SK-N-SH (cell line): ENCODE measurements at regions not wholly inside any gene's neighbourhood (a gene's known extent, or its start where the extent isn't known, plus 50 kb on each side); places are given as distances from the start of the nearest gene placed in this dataset.

Experiments
- CTCF ChIA-PET: fragments of 300-600, 350-600 bp; formaldehyde crosslinking; extraction: SDS; loops from one replicate; lab custom pipeline; 2021; lab: Yijun Ruan, JAX
- POLR2A ChIA-PET: fragments of 350-600 bp; sonication (Branson Sonifier 250); formaldehyde crosslinking; extraction: SDS; loops from one replicate; lab custom pipeline; 2020; ENCODE audit warnings: antibody characterized with exemption, inconsistent platforms; lab: Yijun Ruan, JAX
- DNase-seq: peaks from one replicate; pipeline ENCODE4 v3.0.0; 2012
- H2AFZ ChIP-seq: fragments of 200-600 bp; sonication (generic); 2 replicates; pipeline ENCODE4 v1.8.1; 2016; ENCODE audit warnings: antibody characterized with exemption, mild to moderate bottlenecking, low read depth
- H3F3A ChIP-seq: fragments of 200-600 bp; sonication (generic); replicated peaks from 2 replicates; pipeline ENCODE3; 2016; ENCODE audit warnings: antibody characterized with exemption, mild to moderate bottlenecking; ENCODE audit not compliant: insufficient read depth
- H3K27ac ChIP-seq, 2 experiments: fragments of 200-500 bp in 1 of 2; fragments of 200-600 bp in 1 of 2; sonication (Bioruptor generic) in 1 of 2; sonication (generic), shearing (Covaris generic) in 1 of 2; 2 replicates each; pipeline versions ENCODE4 v1.5.1 to v1.6.1; 2014 to 2016; ENCODE audit warnings: low read depth in 2 of 2, inconsistent platforms in 1 of 2, low read length in 1 of 2, mild to moderate bottlenecking in 1 of 2, mixed read lengths in 1 of 2
- H3K27me3 ChIP-seq: fragments of 200-600 bp; sonication (generic), shearing (Covaris generic); 2 replicates; pipeline ENCODE4 v1.6.1; 2016; ENCODE audit warnings: mixed run types; ENCODE audit not compliant: insufficient read depth
- H3K36me3 ChIP-seq, 2 experiments: fragments of 200-500 bp in 1 of 2; fragments of 200-600 bp in 1 of 2; sonication (Bioruptor generic) in 1 of 2; sonication (generic) in 1 of 2; replicated peaks in 1 of 2; 2 replicates each; pipeline versions ENCODE3 to v1.5.1; 2014 to 2016; ENCODE audit warnings: low read length in 1 of 2, mild to moderate bottlenecking in 1 of 2; ENCODE audit not compliant: insufficient read depth in 2 of 2, control insufficient read depth in 1 of 2
- H3K4me1 ChIP-seq, 2 experiments: fragments of 200-500 bp in 1 of 2; fragments of 200-600 bp in 1 of 2; sonication (Bioruptor generic) in 1 of 2; sonication (generic), shearing (Covaris generic) in 1 of 2; 2 replicates each; pipeline versions ENCODE4 v1.5.1 to v1.6.1; 2014 to 2016; ENCODE audit warnings: low read depth in 1 of 2, low read length in 1 of 2, mixed run types in 1 of 2; ENCODE audit not compliant: insufficient read depth in 2 of 2, control insufficient read depth in 1 of 2
- H3K4me2 ChIP-seq: fragments of 200-600 bp; sonication (generic), shearing (Covaris generic); 2 replicates; pipeline ENCODE4 v1.6.1; 2017; ENCODE audit warnings: mixed run types
- H3K4me3 ChIP-seq, 2 experiments: fragments of 200-500 bp in 1 of 2; fragments of 200-600 bp in 1 of 2; sonication (Bioruptor generic) in 1 of 2; sonication (generic), shearing (Covaris generic) in 1 of 2; 2 replicates each; pipeline versions ENCODE4 v1.5.1 to v1.8.1; 2014 to 2016; ENCODE audit warnings: low read depth in 2 of 2, inconsistent platforms in 1 of 2, low read length in 1 of 2, mild to moderate bottlenecking in 1 of 2, mixed read lengths in 1 of 2, moderate library complexity in 1 of 2
- H3K79me2 ChIP-seq: fragments of 200-600 bp; sonication (generic); 2 replicates; pipeline ENCODE4 v1.8.1; 2017; ENCODE audit warnings: mild to moderate bottlenecking; ENCODE audit not compliant: insufficient read depth
- H3K9ac ChIP-seq: fragments of 200-600 bp; sonication (generic); 2 replicates; pipeline ENCODE4 v1.6.1; 2017; ENCODE audit warnings: mixed run types
- H3K9me2 ChIP-seq: fragments of 200-600 bp; sonication (generic); 2 replicates; pipeline ENCODE4 v1.6.1; 2017; ENCODE audit warnings: mixed run types
- H3K9me3 ChIP-seq: fragments of 200-600 bp; sonication (generic); 2 replicates; pipeline ENCODE4 v1.6.1; 2017; ENCODE audit warnings: mixed run types, mild to moderate bottlenecking, moderate library complexity
- H4K20me1 ChIP-seq: fragments of 200-600 bp; sonication (generic); 2 replicates; pipeline ENCODE4 v1.6.1; 2017; ENCODE audit warnings: mild to moderate bottlenecking, mixed run types; ENCODE audit not compliant: insufficient read depth
- CHD2 ChIP-seq: fragments of 150-350 bp; IDR thresholded peaks from 2 replicates; pipeline ENCODE4 v1.6.1; 2018; ENCODE audit warnings: low read length; ENCODE audit not compliant: partially characterized antibody
- CTCF ChIP-seq: fragments of 200-600 bp; sonication (generic); IDR thresholded peaks from 2 replicates; pipeline ENCODE4 v1.6.1; 2017; ENCODE audit warnings: antibody characterized with exemption, mild to moderate bottlenecking, moderate library complexity
- ELF1 ChIP-seq: IDR thresholded peaks from 2 replicates; pipeline ENCODE4 v1.4.0; 2012
- EP300 ChIP-seq, 2 experiments: IDR thresholded peaks; 2 replicates each; pipeline versions ENCODE4 v1.4.0 to v1.6.1; 2012; ENCODE audit warnings: borderline replicate concordance in 1 of 2, low read depth in 1 of 2, low read length in 1 of 2
- FOXJ3 ChIP-seq: sonication (generic); formaldehyde crosslinking; IDR thresholded peaks from 2 replicates; pipeline ENCODE4 v1.5.1; 2020; ENCODE audit warnings: mild to moderate bottlenecking, missing genetic modification reagents
- FOXM1 ChIP-seq: IDR thresholded peaks from 2 replicates; pipeline ENCODE4 v1.4.0; 2012; ENCODE audit warnings: low read depth, mild to moderate bottlenecking
- GATA2 ChIP-seq: sonication (generic); formaldehyde crosslinking; IDR thresholded peaks from 2 replicates; pipeline ENCODE4 v1.5.0; 2020; ENCODE audit warnings: mild to moderate bottlenecking, missing genetic modification reagents
- JUND ChIP-seq: IDR thresholded peaks from 2 replicates; pipeline ENCODE4 v1.4.0; 2012
- NFIC ChIP-seq: IDR thresholded peaks from 2 replicates; pipeline ENCODE4 v1.4.0; 2012; ENCODE audit warnings: borderline replicate concordance
- NRF1 ChIP-seq: IDR thresholded peaks from 2 replicates; pipeline ENCODE4 v1.6.1; 2012; ENCODE audit warnings: low read depth, mild to moderate bottlenecking, low read length
- POLR2AphosphoS5 ChIP-seq: IDR thresholded peaks from 2 replicates; pipeline ENCODE4 v1.6.1; 2012; ENCODE audit warnings: low read depth, low read length
- REST ChIP-seq: IDR thresholded peaks from 2 replicates; pipeline ENCODE4 v1.6.1; 2012; ENCODE audit warnings: mild to moderate bottlenecking, low read depth, low read length, moderate library complexity
- RXRA ChIP-seq: IDR thresholded peaks from 2 replicates; pipeline ENCODE4 v1.4.0; 2012; ENCODE audit warnings: low read depth, mild to moderate bottlenecking, borderline replicate concordance
- SIN3A ChIP-seq: IDR thresholded peaks from 2 replicates; pipeline ENCODE4 v1.6.1; 2012; ENCODE audit warnings: low read depth, mild to moderate bottlenecking, low read length, moderate library complexity, borderline replicate concordance
- SMC3 ChIP-seq: IDR thresholded peaks from 2 replicates; pipeline ENCODE4 v1.6.1; 2012; ENCODE audit warnings: low read depth, low read length, improper control_type of control experiment
- TCF12 ChIP-seq: IDR thresholded peaks from 2 replicates; pipeline ENCODE4 v1.4.0; 2012
- TEAD4 ChIP-seq: IDR thresholded peaks from 2 replicates; pipeline ENCODE4 v1.4.0; 2012; ENCODE audit warnings: mild to moderate bottlenecking, borderline replicate concordance; ENCODE audit not compliant: insufficient read depth
- WGBS: methylation state at CpG from one replicate; pipeline ENCODE4 v1.1.6; 2017; ENCODE audit warnings: low lambda C conversion rate; 5-methylcytosine and 5-hydroxymethylcytosine counted together
- TF ChIP-seq, protein P1 (sequence below): fragments of 150-350 bp; IDR thresholded peaks from 2 replicates; pipeline ENCODE4 v1.6.1; 2016; ENCODE audit warnings: mild to moderate bottlenecking, low read depth, low read length
- TF ChIP-seq, protein P2 (sequence below): fragments of 150-350 bp; IDR thresholded peaks from 2 replicates; pipeline ENCODE4 v1.6.1; 2017; ENCODE audit warnings: antibody characterized with exemption, low read length, low read depth, borderline replicate concordance
- TF ChIP-seq, protein P3 (sequence below): IDR thresholded peaks from 2 replicates; pipeline ENCODE4 v1.4.0; 2012; ENCODE audit warnings: low read depth, borderline replicate concordance

GRCh38 chr4:177901786-177902185, 459.5 kb upstream of the AGA start:
- Histone ChIP-seq H3K4me2 (no peak overlapping the region), H3F3A (no peaks in the 10 kb centered on the region), H3K9ac (no peak overlapping the region), H2AFZ (no peak overlapping the region), H3K36me3 (no peaks in the 10 kb centered on the region), H3K79me2 (no peaks in the 10 kb centered on the region), H3K9me2 (0 out of 2 replicates have a peak, but pooled peaks cover 3% of the 10 kb centered on the region), H3K9me3 (no peaks in the 10 kb centered on the region), H3K27me3 (no peaks in the 10 kb centered on the region; the same call in 1 of the 2 replicates), H3K4me3 (no peak overlapping the region), H4K20me1 (no peaks in the 10 kb centered on the region), H3K27ac (no peak overlapping the region), H3K4me1 (no peaks in the 10 kb centered on the region)
- ChIA-PET POLR2A (no interaction called here), CTCF (no interaction called here)
- no peak for TF ChIP-seq TCF12
- TF ChIP-seq NRF1 = no peak
- no peak for DNase-seq

- no peaks in the 10 kb centered on the region for H3K36me3 ChIP-seq
- no peak overlapping the region for H3K27ac ChIP-seq
- no peak overlapping the region for H2AFZ ChIP-seq
- POLR2A ChIA-PET = no interaction called here
- CTCF ChIA-PET = no interaction called here
- H3K9me3 ChIP-seq = no peaks in the 10 kb centered on the region
- H3K4me1 ChIP-seq = no peaks in the 10 kb centered on the region
- H3K79me2 ChIP-seq = no peaks in the 10 kb centered on the region
- no peak overlapping the region for H3K4me3 ChIP-seq
- H3K27me3 ChIP-seq = no peaks in the 10 kb centered on the region; the same call in 1 of the 2 replicates
- H3K9ac ChIP-seq = no peak overlapping the region
- TF ChIP-seq ELF1 = no peak
- TF ChIP-seq FOXJ3 (CRISPR knock-in tag) = no peak
- no peak for TF ChIP-seq FOXM1
- no peak for TF ChIP-seq SMC3
- TF ChIP-seq, protein P1, sequence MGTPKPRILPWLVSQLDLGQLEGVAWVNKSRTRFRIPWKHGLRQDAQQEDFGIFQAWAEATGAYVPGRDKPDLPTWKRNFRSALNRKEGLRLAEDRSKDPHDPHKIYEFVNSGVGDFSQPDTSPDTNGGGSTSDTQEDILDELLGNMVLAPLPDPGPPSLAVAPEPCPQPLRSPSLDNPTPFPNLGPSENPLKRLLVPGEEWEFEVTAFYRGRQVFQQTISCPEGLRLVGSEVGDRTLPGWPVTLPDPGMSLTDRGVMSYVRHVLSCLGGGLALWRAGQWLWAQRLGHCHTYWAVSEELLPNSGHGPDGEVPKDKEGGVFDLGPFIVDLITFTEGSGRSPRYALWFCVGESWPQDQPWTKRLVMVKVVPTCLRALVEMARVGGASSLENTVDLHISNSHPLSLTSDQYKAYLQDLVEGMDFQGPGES = no peak
- no peak for TF ChIP-seq CTCF
- no peak for TF ChIP-seq GATA2 (CRISPR knock-in tag)
- TF ChIP-seq NRF1 = no peak
- no peak for TF ChIP-seq POLR2AphosphoS5
- TF ChIP-seq REST = no peak
- TF ChIP-seq EP300 (IDR thresholded peaks at IDR 0.05; ENCODE audit: borderline replicate concordance in 1 of 2, low read depth in 1 of 2, low read length in 1 of 2) = no peak
- TF ChIP-seq RXRA = no peak
- no peak for TF ChIP-seq JUND
- TF ChIP-seq TEAD4 = no peak
- TF ChIP-seq, protein P2, sequence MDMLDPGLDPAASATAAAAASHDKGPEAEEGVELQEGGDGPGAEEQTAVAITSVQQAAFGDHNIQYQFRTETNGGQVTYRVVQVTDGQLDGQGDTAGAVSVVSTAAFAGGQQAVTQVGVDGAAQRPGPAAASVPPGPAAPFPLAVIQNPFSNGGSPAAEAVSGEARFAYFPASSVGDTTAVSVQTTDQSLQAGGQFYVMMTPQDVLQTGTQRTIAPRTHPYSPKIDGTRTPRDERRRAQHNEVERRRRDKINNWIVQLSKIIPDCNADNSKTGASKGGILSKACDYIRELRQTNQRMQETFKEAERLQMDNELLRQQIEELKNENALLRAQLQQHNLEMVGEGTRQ = no peak
- no peak for TF ChIP-seq TCF12
- no peak for TF ChIP-seq NFIC
- TF ChIP-seq, protein P3, sequence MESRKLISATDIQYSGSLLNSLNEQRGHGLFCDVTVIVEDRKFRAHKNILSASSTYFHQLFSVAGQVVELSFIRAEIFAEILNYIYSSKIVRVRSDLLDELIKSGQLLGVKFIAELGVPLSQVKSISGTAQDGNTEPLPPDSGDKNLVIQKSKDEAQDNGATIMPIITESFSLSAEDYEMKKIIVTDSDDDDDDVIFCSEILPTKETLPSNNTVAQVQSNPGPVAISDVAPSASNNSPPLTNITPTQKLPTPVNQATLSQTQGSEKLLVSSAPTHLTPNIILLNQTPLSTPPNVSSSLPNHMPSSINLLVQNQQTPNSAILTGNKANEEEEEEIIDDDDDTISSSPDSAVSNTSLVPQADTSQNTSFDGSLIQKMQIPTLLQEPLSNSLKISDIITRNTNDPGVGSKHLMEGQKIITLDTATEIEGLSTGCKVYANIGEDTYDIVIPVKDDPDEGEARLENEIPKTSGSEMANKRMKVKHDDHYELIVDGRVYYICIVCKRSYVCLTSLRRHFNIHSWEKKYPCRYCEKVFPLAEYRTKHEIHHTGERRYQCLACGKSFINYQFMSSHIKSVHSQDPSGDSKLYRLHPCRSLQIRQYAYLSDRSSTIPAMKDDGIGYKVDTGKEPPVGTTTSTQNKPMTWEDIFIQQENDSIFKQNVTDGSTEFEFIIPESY = no peak
- no peak for TF ChIP-seq SIN3A
- TF ChIP-seq CHD2 = no peak
- no peaks in the 10 kb centered on the region for H3F3A ChIP-seq
- WGBS = 0% methylated on average over 1 of the region's 1 CpG
- 0 out of 2 replicates have a peak, but pooled peaks cover 3% of the 10 kb centered on the region for H3K9me2 ChIP-seq
- no peaks in the 10 kb centered on the region for H4K20me1 ChIP-seq
- no peak overlapping the region for H3K4me2 ChIP-seq
- no peak for DNase-seq
Observed at GRCh38 chr4:177902386-177902785, 460.1 kb upstream of the AGA start.
